A673 (cell line): ENCODE measurements at regions not wholly inside any gene's neighbourhood (a gene's known extent, or its start where the extent isn't known, plus 50 kb on each side); places are given as distances from the start of the nearest gene placed in this dataset.

Experiments
- CTCF ChIP-seq: fragments of 300-800, 200-600 bp; sonication (generic); conservative IDR thresholded peaks from 2 replicates; pipeline ENCODE4 v1.5.1; 2017; ENCODE audit warnings: low read depth, mild to moderate bottlenecking, antibody characterized with exemption, low read length, moderate library complexity, mixed read lengths
- EZH2 ChIP-seq: fragments of 200-600 bp; sonication (generic); IDR thresholded peaks from 2 replicates; pipeline ENCODE4 v1.6.1; 2017; ENCODE audit warnings: borderline replicate concordance, low read depth, mild to moderate bottlenecking, mixed read lengths, antibody characterized with exemption, low read length; ENCODE audit not compliant: poor library complexity, severe bottlenecking

- TF ChIP-seq CTCF (no peak), EZH2 (no peak)
Measured at GRCh38 chr3:82363131-82363530, 601.7 kb upstream of the GBE1 start.
